ENCODE measurements at regions not wholly inside any gene's neighbourhood (a gene's known extent, or its start where the extent isn't known, plus 50 kb on each side); places are given as distances from the start of the nearest gene placed in this dataset.

GRCh38 chrX:3257471-3257870, 89.0 kb downstream of the MXRA5 start:
- DNase-seq (ENCODE audit: low read depth, low spot score) = no peak
- H3K4me3 ChIP-seq (ENCODE audit: low read depth, low read length) = no peak overlapping the region
- TF ChIP-seq, protein P1, sequence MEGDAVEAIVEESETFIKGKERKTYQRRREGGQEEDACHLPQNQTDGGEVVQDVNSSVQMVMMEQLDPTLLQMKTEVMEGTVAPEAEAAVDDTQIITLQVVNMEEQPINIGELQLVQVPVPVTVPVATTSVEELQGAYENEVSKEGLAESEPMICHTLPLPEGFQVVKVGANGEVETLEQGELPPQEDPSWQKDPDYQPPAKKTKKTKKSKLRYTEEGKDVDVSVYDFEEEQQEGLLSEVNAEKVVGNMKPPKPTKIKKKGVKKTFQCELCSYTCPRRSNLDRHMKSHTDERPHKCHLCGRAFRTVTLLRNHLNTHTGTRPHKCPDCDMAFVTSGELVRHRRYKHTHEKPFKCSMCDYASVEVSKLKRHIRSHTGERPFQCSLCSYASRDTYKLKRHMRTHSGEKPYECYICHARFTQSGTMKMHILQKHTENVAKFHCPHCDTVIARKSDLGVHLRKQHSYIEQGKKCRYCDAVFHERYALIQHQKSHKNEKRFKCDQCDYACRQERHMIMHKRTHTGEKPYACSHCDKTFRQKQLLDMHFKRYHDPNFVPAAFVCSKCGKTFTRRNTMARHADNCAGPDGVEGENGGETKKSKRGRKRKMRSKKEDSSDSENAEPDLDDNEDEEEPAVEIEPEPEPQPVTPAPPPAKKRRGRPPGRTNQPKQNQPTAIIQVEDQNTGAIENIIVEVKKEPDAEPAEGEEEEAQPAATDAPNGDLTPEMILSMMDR (IDR thresholded peaks at IDR 0.05; ENCODE audit: low read depth, low read length) = no peak
- in situ Hi-C loops (cut with HindIII; ENCODE audit: low sequenced_read_pairs) = no loop called here

DNA sequence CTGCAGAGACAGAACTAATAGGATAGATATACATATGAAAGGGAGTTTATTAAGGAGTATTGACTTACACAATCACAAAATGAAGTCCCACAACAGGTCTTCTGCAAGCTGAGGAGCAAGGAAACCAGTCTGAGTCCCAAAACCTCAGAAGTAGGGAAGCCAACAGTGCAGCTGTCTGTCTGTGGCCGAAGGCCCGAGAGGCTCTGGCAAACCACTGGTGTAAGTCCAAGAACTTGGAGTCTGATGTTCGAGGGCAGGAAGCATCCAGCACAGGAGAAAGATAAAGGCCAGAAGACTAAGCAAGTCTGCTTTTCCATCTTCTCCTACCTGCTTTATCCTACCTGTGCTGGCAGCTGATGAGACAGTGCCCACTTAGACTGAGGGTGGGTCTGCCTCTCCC, 89.6 kb downstream of the MXRA5 start:
- H3K4me3 ChIP-seq (ENCODE audit: low read depth, low read length) = no peak overlapping the region

GRCh38 chrX:3252744-3253143, 93.7 kb downstream of the MXRA5 start:
- H3K4me3 ChIP-seq (ENCODE audit: low read depth, low read length) = no peak overlapping the region
- DNase-seq (ENCODE audit: low read depth, low spot score) = no peak
- in situ Hi-C loops (cut with HindIII; ENCODE audit: low sequenced_read_pairs) = no loop called here
- TF ChIP-seq, protein P1 (IDR thresholded peaks at IDR 0.05; ENCODE audit: low read depth, low read length) = no peak

More for the DNA sequence above, 89.6 kb downstream of the MXRA5 start:
- no peak for DNase-seq (ENCODE audit: low read depth, low spot score)
- in situ Hi-C loops (cut with HindIII; ENCODE audit: low sequenced_read_pairs) = no loop called here
- TF ChIP-seq, protein P1 (IDR thresholded peaks at IDR 0.05; ENCODE audit: low read depth, low read length) = no peak

DNA sequence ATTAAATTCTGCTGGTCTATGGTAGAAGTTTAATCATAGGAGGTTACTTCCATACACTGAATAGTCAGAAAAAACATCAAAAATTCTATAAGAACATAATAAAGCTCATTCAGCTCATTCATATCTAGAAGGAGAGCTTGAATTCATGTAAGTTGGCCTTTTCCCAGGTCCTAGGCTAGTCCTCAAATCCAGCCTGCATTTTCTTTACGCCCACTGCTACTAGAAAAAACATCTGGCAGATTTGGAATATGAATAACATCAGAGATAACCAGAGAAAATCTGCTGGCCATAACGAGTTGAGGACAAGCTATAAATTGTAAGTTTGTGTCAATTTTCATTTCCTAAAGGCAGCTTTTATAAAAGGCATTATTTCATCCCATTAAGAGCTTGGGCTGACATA, 95.5 kb downstream of the MXRA5 start:
- DNase-seq (ENCODE audit: low read depth, low spot score) = no peak
- no peak overlapping the region for H3K4me3 ChIP-seq (ENCODE audit: low read depth, low read length)
- in situ Hi-C loops (cut with HindIII; ENCODE audit: low sequenced_read_pairs) = no loop called here
- TF ChIP-seq, protein P1 (IDR thresholded peaks at IDR 0.05; ENCODE audit: low read depth, low read length) = no peak

DNA sequence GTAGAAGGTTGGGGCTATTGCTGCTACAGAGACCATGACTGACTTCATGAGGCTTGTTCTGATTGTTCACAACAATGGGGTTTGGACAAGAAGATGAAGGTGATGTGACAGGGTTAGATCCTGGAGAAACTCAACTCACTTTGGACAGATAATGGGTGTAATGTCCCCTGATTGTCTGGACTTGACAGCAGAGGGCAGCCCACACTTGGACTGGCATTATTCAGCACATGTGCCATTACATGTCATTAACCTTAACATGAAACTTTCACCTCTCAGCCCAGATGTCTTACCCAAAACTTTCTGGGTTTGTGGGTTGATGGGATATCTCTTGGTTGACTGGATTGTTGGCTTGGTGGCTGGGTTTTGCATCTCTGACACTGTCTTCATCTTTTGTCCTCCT, 101.5 kb downstream of the MXRA5 start:
- no peak for DNase-seq (ENCODE audit: low read depth, low spot score)
- in situ Hi-C loops (cut with HindIII; ENCODE audit: low sequenced_read_pairs) = no loop called here
- TF ChIP-seq, protein P1 (IDR thresholded peaks at IDR 0.05; ENCODE audit: low read depth, low read length) = peak; percentile 23
- no peak overlapping the region for H3K4me3 ChIP-seq (ENCODE audit: low read depth, low read length)

DNA sequence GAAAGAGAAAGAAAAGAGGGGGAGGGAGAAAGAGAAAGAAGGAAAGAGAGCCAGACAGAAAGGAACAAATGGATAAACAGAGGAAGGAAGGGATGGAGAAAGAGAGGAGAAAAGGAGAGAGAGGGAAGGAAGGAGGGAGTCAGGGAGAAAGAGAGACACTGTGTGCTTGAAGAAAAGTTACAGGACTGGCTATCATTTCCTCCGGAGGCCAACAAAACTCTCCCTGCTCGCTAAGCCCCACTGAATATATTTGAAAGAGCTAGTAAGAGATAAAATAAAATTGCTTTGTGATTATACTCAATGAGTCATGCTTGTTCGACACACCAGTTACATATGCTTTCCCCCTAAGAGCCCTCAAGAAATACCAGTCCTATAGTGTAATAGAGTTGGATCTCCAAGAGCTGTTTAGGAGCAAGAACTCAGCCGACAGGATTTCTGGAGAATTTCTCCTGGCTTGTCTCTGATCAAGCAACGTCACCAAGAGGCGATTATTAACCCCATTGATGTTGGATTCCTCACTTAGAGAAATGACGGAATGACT, 102.2 kb downstream of the MXRA5 start:
- TF ChIP-seq, protein P1 (IDR thresholded peaks at IDR 0.05; ENCODE audit: low read depth, low read length) = no peak
- in situ Hi-C loops (cut with HindIII; ENCODE audit: low sequenced_read_pairs) = no loop called here
- peak; percentile 89 for DNase-seq (ENCODE audit: low read depth, low spot score)
- H3K4me3 ChIP-seq (ENCODE audit: low read depth, low read length) = no peak overlapping the region

All from astrocyte of the spinal cord (primary cell).